Body of pancreas (tissue), 4 donors: ENCODE measurements at regions not wholly inside any gene's neighbourhood (a gene's known extent, or its start where the extent isn't known, plus 50 kb on each side); places are given as distances from the start of the nearest gene placed in this dataset.

Experiments
- POLR2A ChIP-seq, 3 donors: fragments of 450-650 bp; IDR thresholded peaks; one replicate each; pipeline ENCODE4 v1.6.1; 2016; ENCODE audit warnings: antibody characterized with exemption in 3 of 3, mild to moderate bottlenecking in 2 of 3
- TF ChIP-seq, protein P1 (sequence below), 7 experiments: fragments of 450-650 bp in 4 of 7; fragments of 200-600 bp in 3 of 7; sonication (generic) in 3 of 7; IDR thresholded peaks; one replicate each; pipeline ENCODE4 v1.5.1; 2016 to 2019; ENCODE audit warnings: antibody characterized with exemption in 7 of 7

DNA sequence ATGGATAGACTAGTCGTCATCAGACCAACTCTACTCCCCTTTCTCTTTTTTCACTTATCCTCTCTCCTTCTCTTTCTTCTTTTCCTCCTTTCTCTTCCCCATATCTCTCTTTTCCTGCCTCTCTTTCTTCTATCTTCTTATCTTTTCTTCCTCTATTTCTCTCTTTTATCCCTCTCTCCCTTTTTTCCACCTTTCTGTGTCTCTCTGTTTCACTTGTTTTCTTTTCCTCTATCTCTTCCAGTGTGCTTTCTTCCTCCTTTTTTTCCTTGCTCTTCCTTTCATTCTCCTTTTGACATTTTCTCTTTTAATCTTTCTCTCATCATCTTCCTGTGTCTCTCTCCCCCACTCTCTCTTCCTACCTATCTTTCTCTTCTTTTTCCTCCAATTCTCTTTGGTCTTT, 159.0 kb upstream of the PTGFR start:
- TF ChIP-seq, protein P1, sequence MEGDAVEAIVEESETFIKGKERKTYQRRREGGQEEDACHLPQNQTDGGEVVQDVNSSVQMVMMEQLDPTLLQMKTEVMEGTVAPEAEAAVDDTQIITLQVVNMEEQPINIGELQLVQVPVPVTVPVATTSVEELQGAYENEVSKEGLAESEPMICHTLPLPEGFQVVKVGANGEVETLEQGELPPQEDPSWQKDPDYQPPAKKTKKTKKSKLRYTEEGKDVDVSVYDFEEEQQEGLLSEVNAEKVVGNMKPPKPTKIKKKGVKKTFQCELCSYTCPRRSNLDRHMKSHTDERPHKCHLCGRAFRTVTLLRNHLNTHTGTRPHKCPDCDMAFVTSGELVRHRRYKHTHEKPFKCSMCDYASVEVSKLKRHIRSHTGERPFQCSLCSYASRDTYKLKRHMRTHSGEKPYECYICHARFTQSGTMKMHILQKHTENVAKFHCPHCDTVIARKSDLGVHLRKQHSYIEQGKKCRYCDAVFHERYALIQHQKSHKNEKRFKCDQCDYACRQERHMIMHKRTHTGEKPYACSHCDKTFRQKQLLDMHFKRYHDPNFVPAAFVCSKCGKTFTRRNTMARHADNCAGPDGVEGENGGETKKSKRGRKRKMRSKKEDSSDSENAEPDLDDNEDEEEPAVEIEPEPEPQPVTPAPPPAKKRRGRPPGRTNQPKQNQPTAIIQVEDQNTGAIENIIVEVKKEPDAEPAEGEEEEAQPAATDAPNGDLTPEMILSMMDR (IDR thresholded peaks at IDR 0.05), result no peak
- no peak for TF ChIP-seq POLR2A (IDR thresholded peaks at IDR 0.05)
